GM19467 (cell line): ENCODE measurements at regions not wholly inside any gene's neighbourhood (a gene's known extent, or its start where the extent isn't known, plus 50 kb on each side); places are given as distances from the start of the nearest gene placed in this dataset.
"Not testable (repeated sequence)": the region's sequence is repeated elsewhere in the genome, so short reads cannot be mapped to it uniquely, and the experiment has no call there.

Experiments used
- ATAC-seq: cut with Tn5 transposase; IDR thresholded peaks from one replicate; pipeline ENCODE4 v1.9.1; 2021; ENCODE audit warnings: mild to moderate bottlenecking, moderate library complexity; ENCODE audit not compliant: unreplicated experiment

DNA sequence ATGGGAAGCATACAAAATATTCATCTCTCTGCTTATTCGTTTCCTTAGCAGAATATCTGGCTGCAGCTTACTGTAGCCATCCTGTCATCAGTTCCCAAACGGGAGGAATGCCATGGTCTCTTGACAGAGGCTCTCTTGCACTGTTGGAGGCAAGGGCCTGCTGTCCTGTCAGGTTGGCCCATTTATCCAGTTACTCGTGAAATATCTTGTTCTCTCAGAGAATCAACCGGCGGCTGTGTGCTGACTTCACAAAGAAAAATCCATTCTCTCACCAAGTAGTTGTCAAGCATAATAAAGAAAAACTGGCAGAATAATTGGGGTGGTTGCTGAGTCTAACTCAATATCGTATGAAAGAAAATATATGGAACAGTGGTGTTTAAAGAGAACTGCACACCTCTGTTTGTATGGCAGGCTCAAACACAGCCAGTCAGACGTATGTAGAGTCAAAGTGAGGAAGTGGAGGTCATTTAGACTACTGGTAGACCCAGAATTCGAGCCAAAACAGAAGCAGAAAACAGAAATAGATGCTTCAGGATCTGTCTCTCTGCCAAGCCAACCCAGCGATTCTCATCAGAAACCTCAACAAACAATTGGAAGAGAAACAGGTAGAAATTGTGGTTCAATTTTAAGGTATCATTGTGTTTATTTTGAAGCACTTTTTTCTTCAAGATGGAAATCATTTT lies 349.2 kb upstream of the PRKCQ start:
- no peak for ATAC-seq

DNA sequence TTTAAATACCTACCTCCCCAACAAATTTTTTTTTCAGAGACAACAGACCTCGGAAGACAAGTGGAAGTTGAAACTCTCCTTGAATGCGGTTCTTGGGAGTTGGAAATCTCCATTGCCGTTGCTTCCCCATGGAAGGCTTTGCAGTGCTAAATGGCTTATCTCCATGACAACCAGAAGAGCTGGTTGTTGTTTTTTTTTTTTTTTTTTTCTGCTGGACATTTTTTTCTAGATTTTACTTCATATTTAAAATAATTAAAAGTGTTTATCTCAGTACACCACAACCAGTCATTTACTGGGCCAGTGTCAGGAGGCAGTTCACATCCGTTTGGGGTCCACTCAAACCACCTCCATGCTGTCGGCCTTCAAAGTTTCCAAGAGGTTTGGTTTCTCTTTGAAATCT lies 348.5 kb upstream of the PRKCQ start:
- no peak for ATAC-seq

DNA sequence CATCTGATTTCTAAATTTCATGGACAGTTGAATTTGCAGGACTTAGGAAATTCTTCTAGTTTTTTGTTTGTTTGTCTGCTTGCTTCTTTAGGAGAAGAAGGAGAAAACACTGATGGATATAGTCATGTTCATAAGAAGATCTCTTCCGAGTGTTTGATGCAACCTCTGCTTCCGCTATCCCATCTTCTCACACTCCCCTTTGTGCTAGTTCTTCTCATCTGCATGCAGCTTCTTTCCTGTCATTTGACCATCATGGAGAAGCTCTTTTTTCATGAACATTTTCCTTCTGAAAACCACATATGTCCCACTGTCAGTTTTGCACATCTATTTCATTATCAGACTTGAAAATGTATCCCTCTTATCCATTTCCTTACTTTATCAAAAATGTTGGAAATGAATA lies 346.9 kb upstream of the PRKCQ start:
- no peak for ATAC-seq

DNA sequence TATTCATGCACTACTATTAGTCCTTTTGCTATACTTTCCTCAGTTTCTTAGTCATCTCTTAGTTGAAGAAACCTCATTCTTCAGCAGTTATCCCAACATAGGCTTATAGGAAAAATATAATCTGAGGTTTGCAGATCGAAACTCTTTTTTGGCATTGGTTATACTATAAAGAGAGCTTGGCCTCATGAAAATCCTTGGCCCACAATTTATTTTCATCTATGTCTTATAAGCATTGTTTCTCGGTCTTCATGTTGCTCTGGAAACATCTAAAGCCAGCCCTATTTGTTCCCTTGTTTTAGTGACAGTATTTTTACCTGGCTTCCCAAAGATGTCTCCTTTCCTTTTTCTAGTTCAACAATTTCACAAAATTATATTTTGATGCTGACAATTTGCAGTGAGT lies 345.1 kb upstream of the PRKCQ start:
- no peak for ATAC-seq

DNA sequence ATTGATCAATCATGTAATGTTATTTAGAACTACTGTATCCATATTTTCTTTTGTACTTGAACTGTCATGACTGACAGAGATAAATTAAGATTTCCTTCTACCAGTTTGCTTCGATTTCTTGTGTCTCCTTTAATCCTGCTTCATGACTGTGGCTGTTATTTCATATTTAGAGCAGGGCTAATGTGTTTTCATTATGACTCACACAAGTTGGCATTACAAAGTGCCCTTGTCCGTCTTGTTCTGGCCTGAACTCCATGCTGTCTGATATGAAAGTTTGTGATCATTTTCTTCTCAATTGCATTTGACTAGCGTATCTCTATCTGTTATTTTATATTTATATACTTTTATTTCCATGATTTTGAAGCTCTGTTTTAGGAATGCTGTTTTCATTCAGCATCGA lies 344.1 kb upstream of the PRKCQ start:
- no peak for ATAC-seq

DNA sequence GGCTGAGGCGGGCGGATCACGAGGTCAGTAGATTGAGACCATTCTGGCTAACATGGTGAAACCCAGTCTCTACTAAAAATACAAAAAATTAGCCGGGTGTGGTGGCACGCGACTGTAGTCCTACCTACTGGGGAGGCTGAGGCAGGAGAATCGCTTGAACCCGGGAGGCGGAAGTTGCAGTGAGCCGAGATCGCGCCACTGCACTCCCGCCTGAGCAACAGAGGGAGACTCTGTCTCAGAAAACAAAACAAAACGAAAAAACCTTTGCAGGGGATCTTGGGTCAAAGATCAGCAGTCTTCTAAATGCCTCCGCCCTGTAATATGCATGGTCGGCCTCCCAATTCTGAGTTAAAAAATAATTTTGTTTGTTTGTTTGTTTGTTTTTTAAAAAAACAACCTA lies 340.9 kb upstream of the PRKCQ start:
- ATAC-seq = not testable (repeated sequence)

DNA sequence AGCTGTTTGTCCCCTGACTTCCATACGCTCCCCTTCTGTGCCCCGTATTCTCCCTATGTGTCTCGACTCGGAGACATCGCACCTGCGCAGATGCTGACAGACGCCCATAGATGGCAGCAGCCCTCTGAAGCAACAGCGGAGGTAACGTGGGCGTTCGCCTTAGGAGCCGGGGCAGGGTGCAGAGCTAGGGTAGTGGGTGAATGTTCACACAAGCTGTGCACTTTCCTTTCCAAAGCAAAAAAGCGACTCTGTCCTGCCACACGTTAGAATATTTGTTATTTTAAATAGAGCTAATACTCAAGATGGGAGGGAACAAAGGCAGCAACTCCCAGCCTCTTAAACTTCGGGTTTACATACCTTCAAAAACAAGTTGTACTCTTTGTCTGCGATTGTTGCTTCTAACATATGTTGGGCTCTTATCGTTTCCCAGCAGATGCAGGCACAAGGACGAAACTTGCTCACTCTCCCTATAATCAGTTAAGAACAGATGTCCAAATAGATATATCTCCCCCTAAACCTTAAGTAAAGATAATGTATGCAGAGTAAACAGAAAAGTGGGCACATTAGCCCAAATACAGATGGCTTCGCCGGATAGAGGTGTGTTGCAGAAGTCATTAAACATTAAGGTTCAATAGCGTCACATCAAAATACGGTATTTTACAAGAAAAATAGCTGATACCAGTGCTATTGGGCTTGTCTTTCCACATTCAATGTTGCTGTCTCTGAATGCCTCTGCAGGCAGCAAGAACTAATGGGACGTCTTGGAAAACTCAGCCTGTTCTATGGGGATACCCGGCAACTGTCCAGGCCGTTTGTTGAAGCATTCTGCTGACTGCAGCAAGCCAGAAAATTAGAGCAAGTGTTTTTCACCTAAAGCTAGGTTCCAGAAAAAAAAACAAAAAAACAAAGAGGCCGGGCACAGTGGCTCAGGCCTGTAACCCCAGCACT lies 340.3 kb upstream of the PRKCQ start:
- ATAC-seq = peak; percentile 93

DNA sequence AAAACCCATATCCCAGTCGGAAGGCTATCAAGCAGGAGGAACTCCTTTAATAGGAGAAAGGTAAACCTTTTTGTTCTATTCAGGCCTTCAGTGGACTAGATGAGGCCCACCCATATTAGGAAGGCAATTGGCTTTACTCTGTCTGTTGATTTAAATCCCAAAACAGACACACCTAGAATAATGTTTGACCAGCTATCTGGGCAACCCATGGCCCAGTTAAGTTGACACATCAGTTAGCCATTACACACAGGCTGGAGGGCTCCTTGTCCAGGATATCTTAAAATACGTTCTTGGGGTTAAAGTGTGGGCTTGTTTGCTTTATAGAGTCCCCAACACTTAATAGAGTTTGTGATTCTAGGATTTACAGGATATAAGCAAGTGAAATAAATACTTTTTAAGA lies 339.0 kb upstream of the PRKCQ start:
- ATAC-seq = no peak

DNA sequence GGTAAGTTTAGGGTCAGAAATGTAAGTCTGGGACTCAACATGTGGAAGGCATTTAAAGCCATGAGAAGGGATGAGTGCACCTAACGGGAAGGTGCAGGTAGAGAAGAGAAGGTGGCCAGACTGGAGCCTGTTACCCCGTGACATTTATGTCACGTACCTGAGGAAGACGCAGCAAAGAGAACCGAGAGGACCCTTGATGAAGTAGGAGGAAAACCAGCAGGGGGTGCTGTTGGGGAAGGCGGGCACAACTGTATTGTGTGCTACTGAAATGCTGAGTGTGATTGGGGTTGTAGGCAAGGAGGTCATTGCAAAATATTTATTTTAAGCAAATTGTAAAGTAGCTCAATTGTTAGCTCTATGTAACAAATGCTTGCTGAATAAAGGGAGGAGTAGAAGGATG lies 338.2 kb upstream of the PRKCQ start:
- ATAC-seq = no peak

DNA sequence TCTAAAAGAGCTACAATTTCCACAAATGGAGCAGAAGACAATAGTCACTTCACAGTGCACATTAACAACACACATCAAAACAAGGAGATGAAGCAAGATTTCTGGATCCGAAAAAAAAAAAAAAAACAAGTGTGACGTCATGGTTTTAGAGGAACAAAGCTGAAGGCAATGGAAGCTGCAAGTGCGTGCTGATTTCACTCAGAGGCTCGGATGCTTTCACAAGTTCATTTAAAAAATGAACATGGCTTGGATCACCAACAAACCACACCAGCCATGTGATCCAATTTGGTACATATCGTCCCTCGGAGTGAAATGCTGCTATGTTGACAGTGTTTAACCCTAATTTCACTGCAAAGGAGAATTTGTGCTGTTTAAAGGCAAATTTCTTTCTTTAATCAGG lies 337.0 kb upstream of the PRKCQ start:
- no peak for ATAC-seq

DNA sequence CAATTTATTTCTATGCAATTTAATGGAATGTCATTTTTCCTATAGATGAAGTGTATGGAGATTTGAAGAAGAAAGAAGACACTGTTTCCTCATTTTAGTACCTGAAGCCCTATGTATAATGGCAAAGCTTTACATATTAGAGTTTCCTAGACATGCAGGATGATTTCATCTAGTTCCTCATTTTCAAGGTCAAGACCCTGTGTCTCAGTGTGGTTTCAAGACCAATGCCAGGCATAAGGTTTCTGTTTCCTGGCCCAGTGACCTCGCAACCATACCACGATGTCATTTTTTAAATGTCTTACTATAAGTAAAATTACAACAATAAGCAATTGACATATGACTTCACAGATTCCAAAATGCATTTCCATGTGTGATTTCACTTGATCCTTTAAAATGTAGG lies 336.5 kb upstream of the PRKCQ start:
- no peak for ATAC-seq

DNA sequence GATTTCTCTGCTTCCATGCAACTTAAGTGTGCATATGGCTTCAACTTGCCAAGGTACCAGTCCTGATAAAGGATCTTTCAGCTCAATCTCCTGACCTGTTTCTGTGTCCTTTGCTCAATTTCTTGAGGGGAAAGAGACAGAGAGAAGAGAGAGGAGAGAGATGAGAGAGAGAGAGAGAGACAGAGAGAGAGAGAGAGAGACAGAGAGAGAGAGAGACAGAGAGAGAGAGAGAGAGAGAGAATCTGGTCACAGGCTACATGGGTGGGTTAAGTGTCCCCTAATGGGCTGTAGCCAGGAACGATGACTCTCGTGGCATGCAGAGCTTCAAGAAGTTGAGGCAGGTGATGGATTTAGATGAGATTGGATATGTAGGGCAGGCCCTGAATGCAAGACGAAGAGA lies 335.2 kb upstream of the PRKCQ start:
- ATAC-seq = no peak

DNA sequence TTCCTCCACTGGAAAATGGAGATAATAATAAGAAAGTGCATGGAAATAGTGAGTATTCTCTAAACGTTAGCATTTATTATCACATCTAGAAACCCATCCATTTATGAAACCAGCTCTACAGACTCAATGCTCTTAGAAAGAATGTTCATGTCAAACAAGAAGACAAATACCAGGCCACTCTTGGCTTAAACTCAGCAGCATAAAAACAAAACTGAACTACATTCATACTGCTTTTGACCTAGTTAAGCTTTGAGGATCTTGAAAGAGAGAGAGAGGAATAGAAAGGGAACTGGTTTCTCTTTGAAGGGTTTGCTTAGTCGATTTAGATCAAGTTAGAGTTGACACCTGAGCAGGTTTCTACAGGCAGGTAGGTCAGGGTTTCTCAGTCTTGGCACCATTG lies 332.9 kb upstream of the PRKCQ start:
- no peak for ATAC-seq

DNA sequence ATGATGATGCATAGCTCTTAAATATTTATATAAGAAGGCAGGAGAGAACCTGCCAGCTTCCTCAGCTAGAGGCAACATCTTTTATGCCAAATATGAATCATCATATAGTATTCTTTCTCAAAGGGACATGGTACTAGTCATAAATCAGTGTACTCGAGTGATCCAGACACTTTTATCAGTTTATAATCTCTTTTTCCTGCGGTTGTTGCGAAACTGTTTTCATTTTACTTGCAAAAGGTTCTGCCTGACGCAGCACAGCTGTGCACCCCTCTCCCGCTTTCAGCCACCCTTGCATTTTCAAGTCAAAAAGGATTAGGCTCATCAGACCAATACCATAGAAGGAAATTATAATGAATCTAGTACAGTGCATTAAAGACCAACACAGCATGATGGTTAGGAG lies 332.3 kb upstream of the PRKCQ start:
- no peak for ATAC-seq

DNA sequence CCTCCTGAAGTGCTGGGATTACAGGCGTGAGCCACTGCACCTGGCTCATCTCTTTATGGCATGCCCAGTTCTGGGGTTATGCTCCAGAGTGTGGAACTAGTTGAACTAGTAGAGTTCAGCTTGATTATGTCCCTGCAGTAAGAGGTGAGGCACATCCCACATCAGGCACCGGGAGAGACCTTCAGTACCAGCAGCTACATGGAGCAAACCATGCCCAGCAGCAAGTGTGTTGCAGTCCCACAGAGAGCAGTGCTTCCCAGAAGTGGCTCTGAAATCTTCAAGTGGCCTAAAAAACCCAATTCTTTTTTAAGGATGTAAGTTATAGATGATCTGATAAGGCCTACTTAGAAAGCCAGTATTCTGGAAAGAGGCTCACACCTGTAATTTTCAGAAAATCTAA lies 331.9 kb upstream of the PRKCQ start:
- ATAC-seq = no peak

DNA sequence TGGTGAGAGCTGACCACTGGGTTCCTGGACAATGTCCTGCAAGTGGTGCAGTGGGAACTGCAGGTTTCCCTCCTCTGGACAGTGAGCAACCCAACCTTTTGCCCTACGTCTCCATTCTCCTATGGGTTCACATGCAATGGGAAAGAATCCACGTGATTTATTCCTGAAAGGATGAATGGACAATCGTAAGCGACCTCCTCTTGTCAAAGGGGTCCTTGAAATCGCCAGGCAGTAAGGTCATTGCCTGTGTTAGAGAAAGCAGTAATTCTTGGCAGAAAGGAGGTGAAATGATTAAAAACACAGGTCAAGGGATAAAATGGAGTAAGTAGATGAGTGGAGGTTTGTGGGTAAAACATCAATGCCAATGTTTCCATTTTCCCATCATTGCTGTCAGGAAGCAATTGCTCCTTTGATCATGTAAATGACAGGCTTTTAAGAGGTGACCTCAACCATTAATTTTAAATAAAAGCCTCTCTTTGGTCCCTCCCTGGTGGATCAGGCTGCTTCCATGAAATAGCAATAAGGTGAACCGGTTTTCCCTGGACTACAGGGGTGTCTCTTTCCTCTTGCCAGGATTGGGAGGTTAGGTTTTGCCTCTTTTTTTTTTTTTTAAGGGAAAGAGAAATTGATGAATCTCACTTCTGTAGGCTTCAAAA lies 330.0 kb upstream of the PRKCQ start:
- no peak for ATAC-seq

DNA sequence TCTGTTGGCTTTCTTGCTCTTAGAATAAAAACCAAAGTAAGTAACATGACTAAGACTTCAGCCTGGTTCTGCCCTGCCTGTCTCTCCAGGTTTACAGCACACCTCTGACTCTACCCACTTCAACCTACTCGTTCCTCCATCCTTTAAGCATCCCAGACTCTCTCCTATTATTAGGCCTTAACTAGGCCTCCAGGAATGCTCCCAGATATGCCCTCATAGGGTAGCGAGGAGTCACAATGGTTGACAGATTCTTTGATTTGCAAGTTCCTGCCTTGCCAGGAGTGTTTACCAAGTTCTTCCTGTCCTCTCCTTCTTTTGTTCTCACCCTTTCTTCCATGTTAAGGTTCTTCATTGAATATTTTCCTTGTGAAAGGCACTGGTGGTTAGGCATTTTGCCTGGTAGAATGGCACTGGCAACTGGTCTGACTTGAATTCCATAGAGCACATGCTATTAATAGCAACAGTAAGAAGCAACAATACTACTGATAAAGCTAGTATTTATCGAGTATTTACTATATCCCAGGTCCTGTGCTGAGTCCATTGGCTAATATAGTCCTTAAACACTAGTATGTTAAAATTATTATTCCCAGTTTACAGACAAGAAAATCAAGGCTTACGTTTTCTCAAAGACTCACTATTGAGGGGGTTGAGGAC lies 327.9 kb upstream of the PRKCQ start:
- ATAC-seq = no peak

DNA sequence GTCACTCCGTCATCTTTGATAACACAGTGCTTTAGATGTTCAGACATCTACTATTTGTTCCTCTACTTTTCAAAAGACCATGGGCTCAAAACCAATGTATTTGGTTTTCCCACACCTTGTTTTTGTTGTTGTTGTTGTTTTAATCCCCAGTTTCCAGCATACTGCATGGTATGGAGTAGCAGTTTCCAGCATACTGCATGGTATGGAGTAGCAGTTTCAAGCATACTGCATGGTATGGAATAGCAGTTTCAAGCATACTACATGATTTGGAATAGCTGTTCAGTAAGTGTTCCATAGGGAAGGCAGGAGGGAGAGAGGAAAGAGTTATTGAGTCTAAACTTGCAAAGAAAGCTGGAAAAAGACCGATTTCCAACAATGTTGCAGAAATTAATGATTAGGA lies 314.3 kb upstream of the PRKCQ start:
- ATAC-seq = no peak

DNA sequence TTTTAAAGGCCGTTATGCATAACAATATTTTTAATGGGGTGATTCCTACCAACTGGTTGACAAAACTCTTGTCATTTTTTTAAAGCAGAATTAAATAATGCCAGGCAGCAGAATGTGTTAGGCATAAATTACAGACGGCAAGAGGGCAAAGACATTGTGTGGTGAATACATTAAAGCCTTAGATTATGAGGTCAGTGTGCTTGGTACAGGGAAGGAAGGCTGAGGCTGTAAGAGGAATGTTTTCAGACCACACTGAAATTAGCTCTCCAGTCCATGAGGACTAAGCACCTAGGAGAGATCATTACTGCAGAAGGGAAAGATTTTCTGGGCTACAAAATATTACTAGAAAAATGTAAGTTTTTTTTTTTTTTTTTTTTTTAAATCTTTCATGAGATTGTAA lies 312.8 kb upstream of the PRKCQ start:
- ATAC-seq = no peak

DNA sequence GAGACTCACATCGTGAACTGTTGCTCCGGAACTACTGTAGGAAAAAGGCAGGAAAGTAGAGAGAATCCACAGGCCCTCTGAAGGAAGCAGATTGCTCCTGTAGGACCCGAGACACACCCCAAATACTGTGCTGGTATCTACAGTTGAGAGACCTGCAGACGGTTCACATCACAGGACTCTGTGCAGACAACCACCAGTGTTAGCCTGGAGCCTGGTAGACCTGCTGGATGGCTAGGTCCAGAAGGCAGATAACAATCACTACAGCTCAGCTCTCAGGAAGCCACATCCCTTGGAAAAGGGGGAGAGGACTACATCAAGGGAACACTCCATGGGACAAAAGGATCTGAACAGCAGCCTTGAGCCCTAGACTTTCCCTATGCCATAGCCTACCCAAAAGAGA lies 311.8 kb upstream of the PRKCQ start:
- ATAC-seq = no peak

DNA sequence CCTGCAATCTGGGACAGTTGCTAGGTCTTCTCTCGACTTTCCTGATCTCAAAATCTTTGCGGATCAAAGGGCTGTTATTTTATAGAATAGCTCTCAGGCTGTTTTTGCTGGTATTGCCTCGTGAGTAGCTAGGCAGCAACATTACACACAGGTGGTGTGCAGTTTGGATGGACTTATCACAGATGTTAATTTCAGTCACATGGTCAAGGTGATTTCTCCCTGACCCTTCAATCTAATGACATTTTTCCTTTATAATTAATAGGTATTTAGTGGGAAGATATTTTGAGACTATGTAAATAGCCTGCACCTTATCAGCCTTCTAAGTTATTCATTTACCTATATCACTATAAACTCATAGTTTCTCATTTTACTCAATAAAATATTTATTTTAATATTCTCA lies 309.6 kb upstream of the PRKCQ start:
- ATAC-seq = no peak
